CD4-positive, alpha-beta T cell treated with Interferon gamma for 1 hour (primary cell): ENCODE measurements at regions not wholly inside any gene's neighbourhood (a gene's known extent, or its start where the extent isn't known, plus 50 kb on each side); places are given as distances from the start of the nearest gene placed in this dataset.
"Not testable (repeated sequence)": the region's sequence is repeated elsewhere in the genome, so short reads cannot be mapped to it uniquely, and the experiment has no call there.

Experiments used
- DNase-seq: peaks from one replicate; pipeline ENCODE4 v3.0.0-alpha.2; 2020

GRCh38 chrX:65821721-65822496 is 154.5 kb downstream of the MSN start:
- DNase-seq = peak; percentile 28

GRCh38 chrX:65819983-65820382 is 152.5 kb downstream of the MSN start:
- DNase-seq = not testable (repeated sequence)

GRCh38 chrX:65813245-65813644 is 145.8 kb downstream of the MSN start:
- DNase-seq = no peak

GRCh38 chrX:65811558-65812228 is 144.2 kb downstream of the MSN start:
- no peak for DNase-seq
